NOMO-1 treated with DMSO at 0.1 percent for 48 hours (cell line): ENCODE measurements at regions not wholly inside any gene's neighbourhood (a gene's known extent, or its start where the extent isn't known, plus 50 kb on each side); places are given as distances from the start of the nearest gene placed in this dataset.
A peak's percentile ranks its signal among the peaks of the same experiment; 100 is the strongest.
"Not testable (repeated sequence)": the region's sequence is repeated elsewhere in the genome, so short reads cannot be mapped to it uniquely, and the experiment has no call there.

ENCODE experiments used
- DNase-seq: peaks from one replicate; lab custom pipeline; 2025; ENCODE audit not compliant: unreplicated experiment; lab: John Stamatoyannopoulos, UW

DNA sequence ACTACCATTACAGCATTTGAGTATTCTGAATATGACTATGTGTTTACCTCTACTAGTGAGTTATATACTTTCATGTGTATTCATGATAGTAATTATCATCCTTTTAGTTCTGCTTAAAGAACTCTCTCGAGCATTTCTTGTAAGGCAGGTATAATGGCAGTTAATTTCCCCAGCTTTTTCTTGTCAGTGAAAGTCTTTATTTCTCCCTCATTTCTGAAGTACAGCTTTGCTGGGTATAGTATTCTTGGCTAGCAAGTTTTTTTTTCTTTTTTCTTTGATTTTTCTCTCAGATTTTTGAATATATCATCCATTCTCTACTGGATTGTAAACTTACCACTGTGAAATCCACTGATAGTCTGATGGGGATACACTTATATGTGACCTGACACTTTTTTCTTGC, 165.9 kb upstream of the ARHGAP5 start:
- no peak for DNase-seq

DNA sequence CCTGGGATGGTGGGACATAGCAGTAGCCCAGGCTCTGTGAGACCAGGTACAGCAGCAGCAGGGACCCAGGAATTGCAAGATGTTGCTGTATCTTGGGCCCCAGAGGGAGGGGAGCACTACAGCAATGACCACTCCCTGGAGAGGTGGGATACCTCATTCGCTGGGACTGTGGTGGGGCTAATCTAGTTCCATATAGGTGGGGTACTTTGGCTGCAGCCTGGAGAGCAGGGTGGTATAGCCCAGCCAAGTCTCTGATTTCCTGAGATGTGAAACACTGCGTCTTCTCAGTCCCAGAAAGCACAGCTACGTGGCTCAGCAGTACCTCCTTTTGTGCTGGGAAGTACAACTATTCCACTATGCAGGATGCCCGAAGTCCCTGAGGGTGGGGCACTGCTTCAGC, 163.7 kb upstream of the ARHGAP5 start:
- DNase-seq: no peak

DNA sequence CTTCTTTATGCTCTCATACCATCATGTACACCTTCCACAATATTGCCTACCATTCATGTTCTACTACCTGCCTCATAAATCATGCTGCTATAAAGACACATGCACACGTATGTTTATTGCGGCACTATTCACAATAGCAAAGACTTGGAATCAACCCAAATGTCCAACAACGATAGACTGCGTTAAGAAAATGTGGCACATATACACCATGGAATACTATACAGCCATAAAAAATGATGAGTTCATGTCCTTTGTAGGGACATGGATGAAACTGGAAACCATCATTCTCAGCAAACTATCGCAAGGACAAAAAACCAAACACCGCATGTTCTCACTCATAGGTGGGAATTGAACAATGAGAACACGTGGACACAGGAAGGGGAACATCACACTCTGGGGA, 158.8 kb upstream of the ARHGAP5 start:
- DNase-seq: not testable (repeated sequence)

DNA sequence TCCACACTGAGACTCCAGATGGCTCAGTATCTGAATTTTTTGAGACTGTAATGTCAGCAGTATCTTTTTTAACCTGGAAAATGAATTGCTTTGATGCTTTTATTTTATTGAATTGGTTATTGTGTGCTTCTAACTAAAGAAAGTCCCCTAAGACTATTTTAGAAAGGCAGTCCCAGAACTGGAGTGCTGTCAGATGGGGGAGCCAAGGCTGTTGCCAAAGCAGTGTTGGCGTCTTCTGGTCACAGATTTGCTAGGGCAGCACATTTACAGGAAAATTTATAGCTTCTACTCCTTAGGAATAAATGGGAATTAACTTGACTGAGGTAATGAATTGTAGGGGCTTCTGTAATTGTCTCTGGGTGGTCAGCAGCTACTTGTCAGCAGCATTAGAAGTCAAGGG, 157.1 kb upstream of the ARHGAP5 start:
- no peak for DNase-seq

DNA sequence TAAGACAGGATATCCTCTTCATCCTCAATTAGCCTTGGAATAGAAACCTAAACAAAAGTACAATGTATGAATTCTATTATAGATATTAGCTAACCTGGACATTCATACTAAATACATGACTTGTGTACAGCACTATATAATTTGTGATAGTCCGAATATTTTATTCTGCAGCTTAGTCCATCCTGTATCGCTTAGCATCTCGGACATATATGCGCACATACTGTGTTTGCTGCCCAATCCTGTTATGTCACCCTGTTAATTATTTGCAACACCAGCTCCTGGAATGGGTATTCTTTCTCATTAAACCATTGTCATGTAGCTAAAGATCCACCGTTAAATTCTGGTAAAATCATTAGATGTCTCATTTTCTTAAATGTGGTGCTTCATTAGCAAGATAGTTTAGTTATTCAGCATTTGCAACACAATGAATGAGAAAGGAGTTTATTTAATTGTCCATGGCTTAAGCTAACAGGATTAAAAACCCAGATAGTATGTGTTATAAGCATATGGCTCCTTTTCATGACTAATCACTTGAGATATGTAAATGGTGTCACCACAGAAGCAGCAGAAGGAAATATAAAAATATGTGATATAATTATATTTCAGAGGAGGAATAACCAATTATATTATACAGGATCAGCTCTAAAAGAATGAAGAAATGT, 156.0 kb upstream of the ARHGAP5 start:
- DNase-seq: no peak

DNA sequence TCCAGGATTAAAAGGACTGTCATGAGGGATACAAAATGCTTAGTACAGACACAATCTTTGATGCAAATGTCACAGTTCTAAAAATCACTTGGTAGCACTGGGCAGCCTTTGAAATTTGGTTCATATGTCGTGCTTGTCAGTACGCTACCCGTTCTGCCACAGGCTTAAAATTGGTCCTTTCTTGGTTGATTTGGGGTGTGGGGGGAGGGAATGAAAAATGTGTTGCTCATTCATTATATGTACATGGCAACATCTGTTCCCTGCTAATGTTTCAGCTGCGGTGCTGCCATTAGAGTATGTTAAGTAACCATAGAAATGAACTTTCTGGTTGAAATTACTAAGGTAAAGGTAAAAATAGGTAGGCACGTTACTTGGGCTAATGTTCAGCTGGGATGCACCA, 155.4 kb upstream of the ARHGAP5 start:
- no peak for DNase-seq

DNA sequence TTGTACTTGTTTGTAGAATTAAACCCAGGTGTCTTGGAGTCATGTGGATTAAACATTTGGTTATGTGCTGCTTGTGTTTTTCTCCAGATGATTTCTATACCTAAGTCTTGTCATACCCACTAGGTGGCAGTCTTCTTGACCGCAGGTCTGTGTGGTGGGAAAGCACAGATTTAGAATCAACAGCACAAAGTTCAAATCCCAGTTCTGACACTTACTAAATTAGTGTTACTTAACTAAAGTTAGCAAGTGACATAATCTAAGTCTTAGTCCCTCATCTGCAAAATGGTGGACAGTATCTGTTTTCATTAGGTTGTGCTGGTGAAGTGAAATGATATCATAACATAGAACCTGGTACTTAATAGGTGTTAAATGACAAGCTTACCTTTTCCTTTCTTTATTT, 151.0 kb upstream of the ARHGAP5 start:
- DNase-seq: peak; percentile 28

DNA sequence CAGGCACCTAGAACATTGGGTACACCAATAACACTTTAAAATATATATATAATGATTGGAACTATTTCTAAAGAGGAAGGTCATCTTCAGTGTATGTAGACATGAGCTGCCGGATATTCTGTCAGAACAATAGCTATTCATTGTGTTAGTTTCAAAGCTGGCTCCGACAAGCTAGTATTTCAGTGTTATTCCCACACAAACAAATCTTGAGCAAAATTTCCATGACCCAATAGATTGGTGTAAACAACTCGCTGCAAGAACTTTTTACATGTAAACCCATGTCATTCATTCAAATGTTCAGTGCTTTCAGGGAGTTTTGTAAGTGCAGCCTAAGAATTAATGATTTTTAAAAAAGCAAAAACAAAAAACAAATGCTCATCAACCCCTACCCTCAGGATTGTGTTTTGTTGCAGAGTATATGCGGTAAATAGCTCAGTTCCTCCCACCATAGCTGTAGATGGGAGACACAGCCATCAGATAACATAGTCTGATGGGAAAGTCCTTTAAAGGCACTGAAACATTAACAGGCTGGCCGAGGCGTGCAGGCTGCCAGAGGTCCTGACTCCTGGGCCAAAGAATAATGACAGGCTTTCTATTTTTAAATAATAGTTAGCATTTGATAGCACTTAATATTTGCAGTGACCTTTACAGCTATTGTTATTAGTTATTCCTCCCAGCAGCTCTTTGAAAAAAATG, 150.3 kb upstream of the ARHGAP5 start:
- DNase-seq: no peak

DNA sequence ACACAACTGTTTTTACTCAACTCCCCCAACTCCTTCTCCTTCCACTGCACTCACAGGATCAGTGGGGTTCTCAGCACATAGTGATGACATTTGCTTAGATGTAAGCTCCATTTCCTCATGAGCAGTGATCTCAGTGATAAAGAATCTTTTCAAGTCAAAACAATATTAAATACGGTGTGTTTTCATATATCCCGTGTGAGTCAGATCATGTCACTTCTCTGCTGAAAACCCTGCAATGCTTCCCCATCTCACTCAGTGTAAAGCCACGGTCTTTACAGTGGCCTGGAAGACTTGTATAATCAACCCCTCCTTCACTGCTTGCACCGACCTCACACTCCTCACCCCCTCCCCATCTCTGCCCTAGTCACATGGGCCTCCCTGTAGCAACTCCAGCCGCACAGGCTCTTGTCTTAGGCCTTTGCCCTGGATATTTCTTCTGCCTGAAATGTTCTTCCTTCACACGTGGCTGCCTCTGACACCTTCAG, 149.7 kb upstream of the ARHGAP5 start:
- DNase-seq: no peak

DNA sequence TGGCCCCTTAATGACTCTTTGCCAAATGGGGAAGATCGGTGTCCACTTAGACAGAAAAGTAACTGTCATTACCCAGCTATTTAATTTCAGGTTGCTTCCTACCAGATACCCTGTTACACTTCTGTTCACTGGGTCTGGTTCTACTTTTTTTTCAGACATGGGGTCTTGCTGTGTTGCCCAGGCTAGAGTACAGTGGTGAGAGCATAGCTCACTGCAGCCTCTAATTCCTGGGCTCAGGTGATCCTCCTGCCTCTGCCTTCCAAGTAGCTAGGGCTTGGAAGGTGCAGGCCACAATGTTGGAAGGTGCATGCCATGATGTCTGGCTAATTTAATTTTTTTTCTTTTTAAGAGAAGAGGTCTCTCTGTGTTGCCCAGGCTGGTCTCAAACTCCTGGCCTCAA, 147.0 kb upstream of the ARHGAP5 start:
- no peak for DNase-seq

DNA sequence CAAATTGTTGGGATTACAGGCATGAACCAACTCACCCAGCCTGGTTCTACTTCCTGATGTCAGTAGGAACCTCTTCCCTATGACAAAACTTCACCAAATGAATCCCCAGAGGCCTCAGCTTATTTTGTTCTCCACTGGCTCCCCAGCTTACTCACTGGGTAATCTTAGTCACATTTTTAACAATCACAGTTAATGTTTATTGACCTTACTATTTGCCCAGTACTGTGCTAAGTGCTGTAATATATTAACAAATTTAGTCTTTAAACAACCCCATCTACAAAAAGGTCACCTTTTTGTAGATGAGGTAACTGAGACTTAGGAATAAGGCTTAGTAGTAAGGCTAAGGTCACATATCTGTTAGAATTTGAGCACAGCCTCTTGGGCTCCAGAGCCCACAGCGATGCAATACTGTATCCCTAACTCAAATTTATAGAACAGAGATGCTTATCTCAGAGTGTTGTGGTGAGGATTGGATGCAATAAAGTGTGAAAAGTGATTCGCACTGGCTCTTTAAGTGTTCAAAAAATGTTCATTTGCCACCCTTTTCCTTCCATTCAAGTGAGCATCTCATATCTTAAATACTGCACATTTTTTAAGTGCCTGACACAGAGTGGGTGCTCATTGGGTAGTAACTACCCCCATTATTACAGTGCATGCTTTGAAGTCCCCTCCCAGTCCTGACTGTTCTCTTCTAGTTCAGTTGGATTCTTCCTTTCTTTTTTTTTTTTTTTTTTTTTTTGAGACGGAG, 146.4 kb upstream of the ARHGAP5 start:
- DNase-seq: no peak

DNA sequence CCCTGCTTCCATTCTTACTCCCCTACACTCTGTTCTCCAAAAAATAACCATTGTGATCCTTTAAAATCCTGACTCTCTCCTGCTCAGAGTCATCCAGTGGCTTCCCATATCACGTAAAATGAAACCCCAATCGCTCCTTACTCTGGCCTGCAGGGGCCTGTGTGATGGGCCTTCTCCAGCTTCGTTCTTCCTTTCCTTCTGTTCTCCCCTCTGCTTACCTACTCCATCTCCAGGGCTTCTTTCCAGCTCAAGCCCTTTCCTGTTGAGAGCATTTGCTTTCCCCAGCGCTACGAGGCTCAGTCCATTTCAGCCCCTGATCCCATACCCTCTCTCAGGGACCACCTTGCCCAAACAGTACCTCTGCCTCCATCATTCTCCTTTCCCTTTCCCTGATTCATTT, 144.4 kb upstream of the ARHGAP5 start:
- DNase-seq: no peak

DNA sequence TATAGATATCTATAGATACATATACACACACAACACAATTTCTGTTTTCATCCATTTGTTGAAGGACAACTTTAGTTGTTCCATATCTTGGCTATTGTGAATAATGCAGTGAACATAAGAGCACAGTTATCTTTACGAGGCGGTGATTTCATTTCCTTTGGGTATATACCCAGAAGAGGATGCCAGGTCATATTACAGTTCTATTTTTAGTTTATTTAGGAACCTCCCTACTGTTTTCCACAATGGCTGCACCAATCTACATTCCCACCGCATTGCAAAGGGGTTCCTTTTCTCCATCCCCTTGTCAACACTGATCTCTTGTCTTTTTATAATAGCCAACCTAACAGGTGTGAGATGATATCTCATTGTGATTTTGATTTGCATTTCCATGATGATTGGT, 143.4 kb upstream of the ARHGAP5 start:
- no peak for DNase-seq

DNA sequence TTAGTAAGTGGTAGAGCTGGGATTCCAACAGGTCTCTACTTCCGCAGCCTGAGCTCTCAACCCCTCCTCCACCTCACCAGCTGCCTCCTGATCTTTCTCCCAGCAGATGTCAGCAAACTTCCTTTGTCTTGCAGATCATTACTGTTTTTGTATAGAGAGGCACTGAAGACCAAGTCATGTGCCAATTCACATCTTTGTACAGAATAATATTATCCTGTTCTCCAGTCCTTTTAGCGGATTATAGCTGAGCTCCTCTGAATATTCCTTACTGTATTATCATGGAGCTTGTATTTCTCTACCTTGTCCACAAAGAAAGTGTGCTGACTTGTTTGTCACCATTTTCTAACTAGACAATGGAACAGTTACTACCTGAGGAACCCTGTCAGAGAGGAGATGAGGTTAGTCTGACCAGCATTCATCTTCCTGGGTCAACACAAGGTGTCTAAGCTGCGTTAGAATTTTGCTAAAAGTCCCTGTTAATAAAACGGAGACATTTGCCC, 142.3 kb upstream of the ARHGAP5 start:
- DNase-seq: no peak

DNA sequence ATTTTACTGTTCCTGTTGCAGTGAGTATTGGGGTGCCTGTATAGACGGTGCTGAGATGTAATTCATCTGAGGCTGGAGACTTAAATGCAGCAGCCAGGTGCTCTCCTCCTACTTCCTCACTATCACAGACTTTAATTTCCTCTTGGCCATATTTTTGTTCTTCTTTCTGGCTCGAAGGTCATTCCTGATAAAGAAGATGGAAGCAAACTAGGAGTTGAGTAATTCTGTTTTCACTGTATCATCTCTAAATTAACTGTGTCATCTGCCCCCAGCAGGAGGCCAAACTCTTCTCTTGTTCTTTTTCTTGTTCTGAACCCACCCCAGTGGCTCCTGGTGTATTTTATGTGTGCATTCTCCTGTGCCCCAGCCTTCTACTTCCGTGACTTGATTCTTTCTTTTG, 141.7 kb upstream of the ARHGAP5 start:
- no peak for DNase-seq

DNA sequence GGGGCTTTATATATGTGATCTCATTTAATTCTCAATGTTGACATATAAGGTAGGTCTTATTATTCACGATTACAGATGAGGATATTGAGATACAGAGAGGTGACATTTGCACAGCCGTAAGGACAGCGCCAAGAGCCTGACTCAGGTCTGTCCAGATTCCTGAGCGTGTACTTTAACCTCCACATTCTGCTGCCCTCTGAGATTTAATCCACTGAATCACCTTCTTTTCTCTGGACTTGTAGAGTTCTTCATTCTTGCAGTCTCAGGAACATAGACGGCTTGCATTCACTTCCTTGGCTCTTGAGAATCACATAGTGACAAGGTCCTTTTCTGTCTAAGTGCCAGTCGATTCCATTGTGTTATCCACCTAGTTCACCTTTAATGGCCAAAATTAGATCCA, 141.0 kb upstream of the ARHGAP5 start:
- no peak for DNase-seq

DNA sequence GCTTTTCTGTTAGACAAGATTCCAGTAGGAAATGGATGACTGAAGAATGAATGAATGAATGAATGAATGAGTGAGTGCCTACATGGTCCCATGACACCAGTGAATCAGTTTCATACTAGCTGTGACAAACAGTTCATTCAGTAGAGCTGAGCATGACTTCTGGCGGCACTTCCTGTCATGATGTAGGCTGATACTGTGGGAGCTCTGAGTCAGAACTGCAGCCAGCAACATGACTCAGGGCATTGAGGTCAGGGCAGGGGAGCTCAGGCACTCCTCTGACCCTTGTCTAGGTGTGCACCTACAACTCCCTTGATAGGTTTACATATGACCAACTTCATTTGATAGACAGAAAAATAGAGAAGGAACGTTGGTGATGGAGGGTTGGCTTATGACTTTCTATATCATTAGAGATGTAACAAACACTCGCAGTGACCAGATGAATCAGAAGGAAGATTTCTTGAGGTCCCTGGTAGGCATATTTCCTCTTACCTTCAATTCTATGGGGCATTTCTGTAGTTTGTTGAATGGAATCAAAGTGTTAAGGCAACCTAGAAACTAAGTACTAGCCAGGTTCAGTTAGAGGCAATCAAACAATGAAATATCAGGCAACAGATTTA, 139.3 kb upstream of the ARHGAP5 start:
- no peak for DNase-seq

DNA sequence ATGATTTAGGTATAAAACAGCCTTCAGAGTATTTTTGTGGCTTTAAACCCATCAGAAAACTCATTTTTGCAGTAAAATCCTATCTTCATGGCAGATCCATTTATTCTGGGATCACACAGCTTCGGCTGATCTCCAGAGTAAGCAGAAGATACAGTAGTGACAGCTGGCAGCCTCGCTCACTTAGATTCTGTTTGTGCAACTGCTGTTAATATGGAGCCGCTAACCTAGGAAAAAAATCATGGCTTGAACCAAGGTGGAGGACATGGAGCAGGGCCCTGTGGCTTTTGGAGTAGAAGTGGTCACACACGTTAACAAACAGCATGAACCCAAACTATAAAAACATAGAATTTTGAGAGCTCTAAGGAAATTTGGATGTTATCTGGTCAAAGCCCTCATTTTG, 137.2 kb upstream of the ARHGAP5 start:
- DNase-seq: no peak

DNA sequence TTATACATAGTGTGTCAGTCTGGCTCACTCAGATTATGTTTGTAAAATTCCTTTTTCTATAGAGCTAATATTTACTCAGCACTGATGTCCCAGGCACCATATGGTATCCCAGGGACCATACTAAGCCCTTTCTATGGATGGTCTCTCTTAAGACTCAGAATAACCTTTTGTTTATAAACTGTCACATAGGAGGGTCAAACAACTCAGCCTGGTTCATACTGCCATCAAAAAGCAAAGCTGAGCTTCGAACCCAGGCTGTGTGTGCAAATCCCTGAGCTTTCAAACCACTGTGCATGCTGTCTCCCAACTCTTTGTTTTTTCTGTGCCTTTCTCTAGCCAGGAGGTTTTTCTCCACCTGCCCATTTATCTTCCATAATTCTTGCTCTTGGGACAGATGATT, 135.6 kb upstream of the ARHGAP5 start:
- DNase-seq: no peak

DNA sequence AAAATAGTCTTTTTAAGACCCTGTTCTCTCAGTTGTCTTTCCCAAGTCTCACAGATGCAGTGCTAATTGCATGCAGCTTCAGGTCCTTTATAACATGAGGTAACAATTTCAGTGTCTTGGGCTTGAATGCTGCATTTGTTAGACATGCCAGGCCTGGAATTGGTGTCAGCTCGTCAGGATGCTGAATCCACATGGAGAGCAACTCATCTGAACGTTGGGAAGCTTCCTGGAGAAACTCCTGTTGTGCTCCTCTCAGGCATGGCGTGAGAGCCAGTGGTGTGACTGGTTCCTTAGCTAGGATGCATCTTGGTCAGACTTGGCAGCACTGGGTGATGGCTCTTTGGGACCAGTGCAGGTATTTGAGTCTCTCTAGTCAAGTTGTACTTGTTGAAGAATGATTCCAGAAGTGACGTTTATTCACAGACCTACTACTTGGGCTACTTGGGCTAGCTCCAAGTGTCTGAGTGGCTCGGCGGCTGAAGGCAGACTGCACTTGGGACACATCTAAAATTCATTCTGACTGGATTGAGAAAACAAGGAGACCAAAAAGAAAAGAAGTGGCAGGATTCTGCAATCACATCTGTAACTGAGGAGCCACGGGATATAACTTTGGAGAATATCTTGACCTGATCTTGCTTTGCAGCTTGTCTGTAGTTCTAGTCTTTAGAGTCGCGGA, 134.8 kb upstream of the ARHGAP5 start:
- DNase-seq: no peak

DNA sequence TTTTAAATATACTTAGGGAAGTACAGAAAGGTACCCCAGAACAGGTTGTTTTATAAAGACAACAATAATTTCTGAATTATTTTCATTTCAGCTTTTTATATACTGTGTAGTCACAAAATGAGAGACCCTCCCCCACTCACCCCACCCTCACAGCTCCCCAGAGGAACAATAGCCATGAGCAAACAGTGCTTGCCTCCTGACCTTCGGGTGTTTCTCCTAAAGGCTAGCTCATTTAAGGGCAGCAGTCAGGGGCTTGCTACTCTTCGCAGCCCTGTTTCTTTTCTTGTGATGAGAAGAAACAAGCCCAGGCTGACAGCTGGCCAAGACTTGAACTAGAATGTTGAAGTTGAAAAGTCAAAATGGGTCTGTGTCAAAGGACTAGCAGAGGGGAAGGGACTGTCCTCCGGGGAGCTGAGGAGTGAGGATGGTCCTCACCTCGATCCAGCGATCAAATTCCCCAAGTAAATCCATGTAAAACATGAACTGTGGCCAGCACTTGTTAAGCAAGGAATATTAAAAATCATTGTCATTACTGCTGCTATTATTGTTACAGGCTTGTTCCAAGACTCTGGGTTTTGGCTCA, 133.8 kb upstream of the ARHGAP5 start:
- no peak for DNase-seq
